Activated T-cell treated with anti-CD3 and anti-CD28 coated beads for 48 hours (primary cell): ENCODE measurements at regions not wholly inside any gene's neighbourhood (a gene's known extent, or its start where the extent isn't known, plus 50 kb on each side); places are given as distances from the start of the nearest gene placed in this dataset.
A peak's percentile ranks its signal among the peaks of the same experiment; 100 is the strongest.
"Not testable (repeated sequence)": the region's sequence is repeated elsewhere in the genome, so short reads cannot be mapped to it uniquely, and the experiment has no call there.

Source experiments
- DNase-seq: peaks from one replicate; pipeline ENCODE4 v3.0.0-alpha.2; 2020; ENCODE audit warnings: low read depth

- DNase-seq: peak; percentile 100
Observed at GRCh38 chr21:5128261-5128660, 5393.1 kb upstream of the TPTE start.

GRCh38 chr21:5133824-5134223 lies 5387.6 kb upstream of the TPTE start:
- not testable (repeated sequence) for DNase-seq

GRCh38 chr21:5136406-5136805 lies 5385.0 kb upstream of the TPTE start:
- not testable (repeated sequence) for DNase-seq

GRCh38 chr21:5137006-5137405 lies 5384.4 kb upstream of the TPTE start:
- DNase-seq: not testable (repeated sequence)

- DNase-seq: not testable (repeated sequence)
Observed at GRCh38 chr21:5138687-5139086, 5382.7 kb upstream of the TPTE start.

- not testable (repeated sequence) for DNase-seq
Observed at GRCh38 chr21:5139528-5139927, 5381.9 kb upstream of the TPTE start.

- DNase-seq: not testable (repeated sequence)
Observed at GRCh38 chr21:5143011-5143410, 5378.4 kb upstream of the TPTE start.

GRCh38 chr21:5144731-5145130 lies 5376.7 kb upstream of the TPTE start:
- DNase-seq: not testable (repeated sequence)

- not testable (repeated sequence) for DNase-seq
Observed at GRCh38 chr21:5147685-5148084, 5373.7 kb upstream of the TPTE start.

- DNase-seq: not testable (repeated sequence)
Observed at GRCh38 chr21:5149222-5149621, 5372.2 kb upstream of the TPTE start.

- DNase-seq: not testable (repeated sequence)
Observed at GRCh38 chr21:5153842-5154640, 5367.3 kb upstream of the TPTE start.

GRCh38 chr21:5154641-5154982 lies 5366.8 kb upstream of the TPTE start:
- DNase-seq: peak; percentile 94

- DNase-seq: not testable (repeated sequence)
Observed at GRCh38 chr21:5162693-5163574, 5358.4 kb upstream of the TPTE start.

- not testable (repeated sequence) for DNase-seq
Observed at GRCh38 chr21:5165829-5166228, 5355.6 kb upstream of the TPTE start.
